ENCODE measurements at regions not wholly inside any gene's neighbourhood (a gene's known extent, or its start where the extent isn't known, plus 50 kb on each side); places are given as distances from the start of the nearest gene placed in this dataset.

DNA sequence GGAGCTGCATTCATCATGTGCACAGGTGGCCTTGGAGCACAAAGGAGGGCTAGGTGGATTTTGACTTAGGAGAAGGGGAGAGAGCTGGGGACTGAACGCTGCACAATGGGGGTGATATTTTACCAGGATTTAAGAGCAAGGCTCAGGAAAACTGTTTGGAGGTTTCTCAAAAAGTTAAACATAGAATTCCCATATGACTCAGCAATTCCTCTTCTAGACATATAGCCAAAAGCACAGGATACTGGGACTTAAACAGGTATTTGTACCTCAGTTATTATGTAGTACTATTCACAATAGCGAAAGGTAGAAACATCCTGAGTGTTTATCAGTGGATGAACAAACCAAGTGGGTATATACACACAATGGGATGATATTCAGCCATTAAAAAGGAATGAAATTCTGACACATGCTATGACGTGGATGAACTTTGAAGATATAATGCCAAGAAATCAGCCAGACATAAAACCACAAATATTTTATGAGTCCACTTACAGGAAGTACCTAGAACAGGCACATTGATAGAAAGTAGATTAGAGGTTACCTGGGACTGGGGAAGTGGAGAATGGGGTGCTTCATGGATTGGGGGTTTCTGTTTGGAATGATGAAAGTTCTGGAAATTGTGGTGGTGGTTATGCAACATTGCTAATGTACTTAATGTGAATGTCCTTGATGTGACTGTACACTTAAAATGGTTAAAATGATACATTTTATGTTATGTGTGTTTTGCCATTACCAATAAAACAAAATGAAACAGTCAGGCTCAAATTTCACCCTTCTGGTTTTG lies 216.9 kb downstream of the HAUS1 start (continued):
- TF ChIP-seq, protein P1, sequence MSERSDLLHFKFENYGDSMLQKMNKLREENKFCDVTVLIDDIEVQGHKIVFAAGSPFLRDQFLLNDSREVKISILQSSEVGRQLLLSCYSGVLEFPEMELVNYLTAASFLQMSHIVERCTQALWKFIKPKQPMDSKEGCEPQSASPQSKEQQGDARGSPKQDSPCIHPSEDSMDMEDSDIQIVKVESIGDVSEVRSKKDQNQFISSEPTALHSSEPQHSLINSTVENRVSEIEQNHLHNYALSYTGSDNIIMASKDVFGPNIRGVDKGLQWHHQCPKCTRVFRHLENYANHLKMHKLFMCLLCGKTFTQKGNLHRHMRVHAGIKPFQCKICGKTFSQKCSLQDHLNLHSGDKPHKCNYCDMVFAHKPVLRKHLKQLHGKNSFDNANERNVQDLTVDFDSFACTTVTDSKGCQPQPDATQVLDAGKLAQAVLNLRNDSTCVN (CRISPR knock-in tag; IDR thresholded peaks at IDR 0.05): no peak
- TF ChIP-seq RAD21 (CRISPR knock-in tag; conservative IDR thresholded peaks at IDR 0.05 in 1 of 2, IDR thresholded peaks at IDR 0.05 in 1 of 2) (no peak), SMARCC2 (IDR thresholded peaks at IDR 0.05; ENCODE audit: low read depth) (no peak), PRMT5 (CRISPR knock-in tag; IDR thresholded peaks at IDR 0.05) (no peak), TCF3 (CRISPR knock-in tag; IDR thresholded peaks at IDR 0.05) (no peak), ZNF316 (IDR thresholded peaks at IDR 0.05) (0 out of 2 replicates have a peak, but pooled peaks have one; percentile 35), ARID1B (IDR thresholded peaks at IDR 0.05) (no peak), FOXP1 (CRISPR knock-in tag; IDR thresholded peaks at IDR 0.05) (no peak), KAT2B (IDR thresholded peaks at IDR 0.05; ENCODE audit: low read depth, low read length) (no peak), C11orf30 (IDR thresholded peaks at IDR 0.05; ENCODE audit: low read depth) (peak; percentile 40; the same call in 1 of the 2 replicates), PHF20 (IDR thresholded peaks at IDR 0.05; ENCODE audit: partially characterized antibody) (no peak), GABPB2 (CRISPR knock-in tag; conservative IDR thresholded peaks at IDR 0.05) (no peak), ZNF79 (CRISPR knock-in tag; IDR thresholded peaks at IDR 0.05; ENCODE audit: low read depth) (no peak), TRIM24 (IDR thresholded peaks at IDR 0.05) (peak; percentile 39 to 40; a peak in 2 of 4 replicates), MAFF (IDR thresholded peaks at IDR 0.05; ENCODE audit: low read length) (peak; percentile 36; the same call in 1 of the 2 replicates), CBX2 (IDR thresholded peaks at IDR 0.05; ENCODE audit: insufficient read depth, low read length, poor library complexity, severe bottlenecking) (no peak), EHMT2 (IDR thresholded peaks at IDR 0.05) (no peak), CEBPG (CRISPR knock-in tag; IDR thresholded peaks at IDR 0.05) (no peak), CEBPG (tag; conservative IDR thresholded peaks at IDR 0.05 in 1 of 2, IDR thresholded peaks at IDR 0.05 in 1 of 2) (peak in 1 of 2 experiments; percentile 65; a peak in 2 of 4 replicates), POLR2AphosphoS5 (IDR thresholded peaks at IDR 0.05; ENCODE audit: control insufficient read depth, insufficient read depth, low read depth, low read length) (no peak), LARP7 (IDR thresholded peaks at IDR 0.05) (no peak), ZNF445 (CRISPR knock-in tag; IDR thresholded peaks at IDR 0.05; ENCODE audit: low read depth) (no peak), FOXK2 (conservative IDR thresholded peaks at IDR 0.05 in 1 of 2, IDR thresholded peaks at IDR 0.05 in 1 of 2; ENCODE audit: low read depth in 2 of 2) (no peak), SAFB2 (IDR thresholded peaks at IDR 0.05; ENCODE audit: borderline replicate concordance, low read depth, low read length, severe bottlenecking) (no peak)
